Endothelial cell of umbilical vein (primary cell): ENCODE measurements at regions not wholly inside any gene's neighbourhood (a gene's known extent, or its start where the extent isn't known, plus 50 kb on each side); places are given as distances from the start of the nearest gene placed in this dataset.

Experiments
- BruUV-seq: library from RNA; stranded (reverse); fragments of 400-500 nt; replicated peaks from 2 replicates; lab custom pipeline; 2021; lab: Mats Ljungman, UMichigan
- CTCF ChIA-PET: fragments of 300-600, 350-600 bp; sonication (Branson Sonifier 250); formaldehyde crosslinking; loops from one replicate; lab custom pipeline; 2021; ENCODE audit warnings: antibody characterized with exemption, inconsistent platforms; lab: Charles Lee
- POLR2A ChIA-PET: fragments of 300-600, 350-600 bp; sonication (Branson Sonifier 250); formaldehyde crosslinking; loops from one replicate; lab custom pipeline; 2021; ENCODE audit warnings: antibody characterized with exemption, inconsistent platforms; lab: Charles Lee
- DNase-seq: peaks from one replicate; pipeline ENCODE4 v3.0.0-alpha.2; 2011; ENCODE audit warnings: low read depth, low spot score
- FAIRE-seq: peaks from 2 replicates; lab custom pipeline; 2011; peaks lifted over from hg19 to GRCh38; lab: Jason Lieb, UNC
- H2AFZ ChIP-seq: 2 replicates; pipeline ENCODE4 v1.6.0; 2012; ENCODE audit warnings: low read depth, low read length, control low read depth, inconsistent platforms
- H3K27ac ChIP-seq: 2 replicates; pipeline ENCODE4 v1.5.1; 2011; ENCODE audit warnings: low read depth, mild to moderate bottlenecking, control low read depth, low read length, moderate library complexity; ENCODE audit not compliant: insufficient read depth
- H3K27me3 ChIP-seq, 2 experiments: 2 replicates each; pipeline versions ENCODE4 v1.6.0 to v1.6.1; 2011; ENCODE audit warnings: low read length in 2 of 2, mixed read lengths in 1 of 2; ENCODE audit not compliant: control insufficient read depth in 2 of 2, insufficient read depth in 2 of 2
- H3K36me3 ChIP-seq, 2 experiments: 2 replicates in 1 of 2; 3 replicates in 1 of 2; pipeline ENCODE4 v1.5.1; 2011; ENCODE audit warnings: low read length in 2 of 2, mild to moderate bottlenecking in 1 of 2, moderate library complexity in 1 of 2; ENCODE audit not compliant: control insufficient read depth in 2 of 2, insufficient read depth in 2 of 2; ENCODE audit errors: extremely low read depth in 1 of 2
- H3K4me1 ChIP-seq: 3 replicates; pipeline ENCODE4 v1.5.1; 2011; ENCODE audit warnings: mild to moderate bottlenecking, low read length; ENCODE audit not compliant: control insufficient read depth, insufficient read depth; ENCODE audit errors: extremely low read depth
- H3K4me2 ChIP-seq: 2 replicates; pipeline ENCODE4 v1.6.1; 2011; ENCODE audit warnings: low read length, control low read depth, mixed read lengths; ENCODE audit not compliant: insufficient read depth
- H3K4me3 ChIP-seq, 3 experiments: fragments of 200-600 bp in 1 of 3; sonication (generic), shearing (Covaris generic) in 1 of 3; replicated peaks in 1 of 3; 2 replicates each; pipeline ENCODE4 v1.5.1; 2011 to 2016; ENCODE audit warnings: control low read depth in 3 of 3, low read length in 3 of 3, mild to moderate bottlenecking in 2 of 3, inconsistent platforms in 1 of 3, low read depth in 1 of 3, moderate library complexity in 1 of 3; ENCODE audit not compliant: insufficient read depth in 1 of 3
- H3K79me2 ChIP-seq: 2 replicates; pipeline ENCODE4 v1.6.0; 2012; ENCODE audit warnings: low read length, inconsistent platforms; ENCODE audit not compliant: control insufficient read depth, insufficient read depth
- H3K9ac ChIP-seq: replicated peaks from 2 replicates; pipeline ENCODE3; 2011; ENCODE audit warnings: low read length, control low read depth; ENCODE audit not compliant: insufficient read depth; ENCODE audit errors: extremely low read depth
- H3K9me1 ChIP-seq: replicated peaks from 3 replicates; pipeline ENCODE4 v1.6.0; 2011; ENCODE audit warnings: mild to moderate bottlenecking, low read length; ENCODE audit not compliant: control insufficient read depth, insufficient read depth; ENCODE audit errors: extremely low read depth
- H3K9me3 ChIP-seq: replicated peaks from 2 replicates; pipeline ENCODE4 v1.5.1; 2012; ENCODE audit warnings: low read length, inconsistent platforms; ENCODE audit not compliant: control insufficient read depth, insufficient read depth
- H4K20me1 ChIP-seq: replicated peaks from 2 replicates; pipeline ENCODE3; 2011; ENCODE audit warnings: mild to moderate bottlenecking, low read length; ENCODE audit not compliant: control insufficient read depth, insufficient read depth; ENCODE audit errors: extremely low read depth
- EZH2 ChIP-seq: IDR thresholded peaks from 2 replicates; pipeline ENCODE4 v1.6.1; 2012; ENCODE audit warnings: borderline replicate concordance, low read depth, mild to moderate bottlenecking, moderate library complexity, low read length, inconsistent platforms; ENCODE audit not compliant: severe bottlenecking
- FOS ChIP-seq: IDR thresholded peaks from 2 replicates; pipeline ENCODE4 v1.6.1; 2011; ENCODE audit warnings: mild to moderate bottlenecking, low read length, moderate library complexity, borderline replicate concordance; ENCODE audit not compliant: insufficient read depth
- GATA2 ChIP-seq: IDR thresholded peaks from 2 replicates; pipeline ENCODE4 v1.7.0; 2011; ENCODE audit warnings: low read depth, mild to moderate bottlenecking, moderate library complexity, mixed read lengths, low read length; ENCODE audit not compliant: insufficient read length, insufficient read depth
- JUN ChIP-seq: IDR thresholded peaks from 2 replicates; pipeline ENCODE4 v1.6.1; 2011; ENCODE audit warnings: borderline replicate concordance, low read depth; ENCODE audit not compliant: insufficient read length, insufficient read depth
- MYC ChIP-seq: IDR thresholded peaks from one replicate; pipeline ENCODE4 v1.6.1; 2011; ENCODE audit warnings: mild to moderate bottlenecking, low read depth, low read length
- POLR2A ChIP-seq: IDR thresholded peaks from 2 replicates; pipeline ENCODE4 v1.6.1; 2012; ENCODE audit warnings: low read depth, mild to moderate bottlenecking, control low read depth, low read length
- POLR2AphosphoS5 ChIP-seq: IDR thresholded peaks from 2 replicates; pipeline ENCODE4 v1.6.1; 2012; ENCODE audit warnings: low read depth, mild to moderate bottlenecking, control low read depth, low read length, moderate library complexity; ENCODE audit not compliant: insufficient read depth
- dilution Hi-C: fragments of 300-500 bp; cut with MboI; formaldehyde crosslinking; loops from one replicate; pipeline ENCODE4 v1.15.0; 2019; ENCODE audit warnings: low sequenced_read_pairs; ENCODE audit not compliant: extremely low pct_ligation_motif_present
- intact Hi-C: fragments of 100-400 bp; cut with micrococcal nuclease; formaldehyde crosslinking; loops from one replicate; pipeline ENCODE4 v1.10.0; 2022
- TF ChIP-seq, protein P1 (sequence below): IDR thresholded peaks from 2 replicates; pipeline ENCODE4 v1.6.1; 2011; ENCODE audit not compliant: insufficient read depth, insufficient read length
- TF ChIP-seq, protein P2 (sequence below), 2 donors: IDR thresholded peaks; 1 replicate in 1 of 2; 2 replicates in 1 of 2; pipeline ENCODE4 v1.5.1; 2011; ENCODE audit warnings: low read length in 2 of 2, mild to moderate bottlenecking in 2 of 2, moderate library complexity in 2 of 2, control low read depth in 1 of 2, inconsistent platforms in 1 of 2, low read depth in 1 of 2; ENCODE audit not compliant: insufficient read depth in 1 of 2; ENCODE audit errors: extremely low read depth in 1 of 2

DNA sequence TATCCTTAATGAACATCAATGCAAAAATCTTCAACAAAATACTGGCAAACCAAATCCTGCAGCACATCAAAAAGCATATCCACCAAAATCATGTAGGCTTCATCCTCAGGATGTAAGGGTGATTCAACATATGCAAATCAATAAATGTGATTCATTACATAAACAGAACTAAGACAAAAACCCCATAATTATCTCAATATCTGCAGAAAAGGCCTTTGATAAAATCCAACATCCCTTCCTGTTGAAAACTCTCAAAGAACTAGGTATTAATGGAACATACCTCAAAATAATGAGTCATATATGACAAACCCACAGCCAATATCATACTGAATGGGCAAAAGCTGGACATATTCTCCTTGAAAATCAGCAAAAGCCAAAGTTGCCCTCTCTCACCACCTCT lies 54.6 kb upstream of the DEPDC1 start:
- TF ChIP-seq GATA2: peak; percentile 89
- TF ChIP-seq FOS: peak; percentile 87
- peak; percentile 70 for TF ChIP-seq JUN
- no peak for TF ChIP-seq POLR2A
- dilution Hi-C loops: no loop called here
- POLR2A ChIA-PET: no interaction called here
- intact Hi-C loops: loop anchor here (1.0 kb wide), 2 partner anchors 54 to 167 kb away; partner anchors contain the start of gene DEPDC1
- H3K4me2 ChIP-seq: no peak overlapping the region
- H3K36me3 ChIP-seq: no peaks in the 10 kb centered on the region
- no peaks in the 10 kb centered on the region for H3K27me3 ChIP-seq
- peaks cover 15% of the 10 kb centered on the region for H3K4me1 ChIP-seq
- no peaks in the 10 kb centered on the region for H4K20me1 ChIP-seq
- no peaks in the 10 kb centered on the region for H3K9me3 ChIP-seq
- DNase-seq: peak; percentile 38
- no peak overlapping the region for H3K9ac ChIP-seq
- no peaks in the 10 kb centered on the region for H3K79me2 ChIP-seq
- H3K4me3 ChIP-seq: no peak overlapping the region
- H3K9me1 ChIP-seq: no peaks in the 10 kb centered on the region
- no TSS peak for BruUV-seq
- CTCF ChIA-PET: interaction anchor here (2.3 kb wide), 1 partner anchor 9 kb away, joined by 6 read pairs; no protein-coding TSS in a partner anchor
- no peak overlapping the region for H2AFZ ChIP-seq
- no peak overlapping the region for H3K27ac ChIP-seq
- FAIRE-seq: peak; percentile 57

DNA sequence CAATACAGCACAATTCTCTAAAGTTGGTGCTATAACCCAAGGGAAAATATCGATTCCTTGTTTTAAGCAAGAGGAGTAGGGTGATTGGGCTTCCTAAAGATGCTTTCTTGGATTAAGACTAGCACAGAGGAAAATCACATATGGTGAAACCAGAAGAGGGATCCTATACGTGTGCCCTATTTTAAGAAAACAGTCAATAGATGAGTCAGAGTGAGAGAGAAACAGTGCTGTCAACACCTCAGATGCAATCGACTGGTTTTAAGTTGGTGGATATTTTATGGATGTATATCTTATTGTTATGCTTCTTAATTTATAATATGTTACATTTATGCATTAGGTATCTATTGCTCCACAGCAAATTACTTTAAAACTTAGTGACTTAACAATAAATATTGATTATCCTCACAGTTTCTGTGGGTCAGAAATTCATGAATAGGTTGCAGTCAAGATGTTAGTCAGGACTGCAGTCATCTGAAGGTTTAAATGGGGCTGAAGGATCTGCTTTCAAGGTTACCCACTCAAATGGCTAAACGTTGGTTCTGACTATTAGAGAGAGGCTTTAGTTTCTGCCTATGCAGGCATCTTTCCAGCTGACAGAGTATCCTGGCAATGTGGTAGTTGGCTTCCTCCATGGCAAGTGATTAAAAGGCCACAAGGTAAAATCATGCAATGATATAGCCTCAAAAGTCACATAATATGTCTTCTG lies 61.6 kb upstream of the DEPDC1 start:
- no peak for DNase-seq

More for the DNA sequence above, 61.6 kb upstream of the DEPDC1 start:
- H3K4me3 ChIP-seq: no peak overlapping the region
- TF ChIP-seq EZH2: no peak
- TF ChIP-seq, protein P1, sequence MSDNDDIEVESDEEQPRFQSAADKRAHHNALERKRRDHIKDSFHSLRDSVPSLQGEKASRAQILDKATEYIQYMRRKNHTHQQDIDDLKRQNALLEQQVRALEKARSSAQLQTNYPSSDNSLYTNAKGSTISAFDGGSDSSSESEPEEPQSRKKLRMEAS: no peak
- TF ChIP-seq, protein P2, sequence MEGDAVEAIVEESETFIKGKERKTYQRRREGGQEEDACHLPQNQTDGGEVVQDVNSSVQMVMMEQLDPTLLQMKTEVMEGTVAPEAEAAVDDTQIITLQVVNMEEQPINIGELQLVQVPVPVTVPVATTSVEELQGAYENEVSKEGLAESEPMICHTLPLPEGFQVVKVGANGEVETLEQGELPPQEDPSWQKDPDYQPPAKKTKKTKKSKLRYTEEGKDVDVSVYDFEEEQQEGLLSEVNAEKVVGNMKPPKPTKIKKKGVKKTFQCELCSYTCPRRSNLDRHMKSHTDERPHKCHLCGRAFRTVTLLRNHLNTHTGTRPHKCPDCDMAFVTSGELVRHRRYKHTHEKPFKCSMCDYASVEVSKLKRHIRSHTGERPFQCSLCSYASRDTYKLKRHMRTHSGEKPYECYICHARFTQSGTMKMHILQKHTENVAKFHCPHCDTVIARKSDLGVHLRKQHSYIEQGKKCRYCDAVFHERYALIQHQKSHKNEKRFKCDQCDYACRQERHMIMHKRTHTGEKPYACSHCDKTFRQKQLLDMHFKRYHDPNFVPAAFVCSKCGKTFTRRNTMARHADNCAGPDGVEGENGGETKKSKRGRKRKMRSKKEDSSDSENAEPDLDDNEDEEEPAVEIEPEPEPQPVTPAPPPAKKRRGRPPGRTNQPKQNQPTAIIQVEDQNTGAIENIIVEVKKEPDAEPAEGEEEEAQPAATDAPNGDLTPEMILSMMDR (IDR thresholded peaks at IDR 0.05; ENCODE audit: extremely low read depth in 1 of 2, insufficient read depth in 1 of 2, low read depth in 1 of 2, low read length in 2 of 2): no peak
- no peak for TF ChIP-seq POLR2AphosphoS5
- TF ChIP-seq FOS: no peak
- no peak for TF ChIP-seq JUN
- no peak for TF ChIP-seq POLR2A
- TF ChIP-seq GATA2: no peak
- TF ChIP-seq MYC: no peak
- no peaks in the 10 kb centered on the region for H3K9me3 ChIP-seq
- H3K36me3 ChIP-seq: no peaks in the 10 kb centered on the region
- no peak for FAIRE-seq
- ChIA-PET POLR2A (no interaction called here), CTCF (no interaction called here)
- no peak overlapping the region for H3K9ac ChIP-seq
- no peaks in the 10 kb centered on the region for H3K4me1 ChIP-seq
- no peak overlapping the region for H2AFZ ChIP-seq
- no peak overlapping the region for H3K27ac ChIP-seq
- intact Hi-C loops (no loop called here), dilution Hi-C loops (no loop called here)
- BruUV-seq: no TSS peak
- no peaks in the 10 kb centered on the region for H3K9me1 ChIP-seq
- no peaks in the 10 kb centered on the region for H4K20me1 ChIP-seq
- H3K4me2 ChIP-seq: no peak overlapping the region
- H3K27me3 ChIP-seq: no peaks in the 10 kb centered on the region
- no peaks in the 10 kb centered on the region for H3K79me2 ChIP-seq
